GM23338 (cell line): ENCODE measurements at regions not wholly inside any gene's neighbourhood (a gene's known extent, or its start where the extent isn't known, plus 50 kb on each side); places are given as distances from the start of the nearest gene placed in this dataset.

Experiments used
- ATAC-seq: fragments of 200-7000 bp; cut with Tn5 transposase; 3 replicates; pipeline ENCODE4 v1.9.1; 2020
- DNase-seq: peaks from one replicate; pipeline ENCODE4 v3.0.0-alpha.2; 2015; ENCODE audit warnings: low spot score
- H2AFZ ChIP-seq: fragments of 200-600 bp; sonication (generic); 2 replicates; pipeline ENCODE4 v1.8.0; 2016; ENCODE audit warnings: antibody characterized with exemption, mild to moderate bottlenecking, moderate library complexity
- H3F3A ChIP-seq: fragments of 200-600 bp; sonication (generic); replicated peaks from 2 replicates; pipeline ENCODE4 v1.8.0; 2017; ENCODE audit warnings: antibody characterized with exemption, mixed run types, low read depth
- H3K27ac ChIP-seq: fragments of 200-600 bp; sonication (generic); 2 replicates; pipeline ENCODE4 v1.6.1; 2016; ENCODE audit warnings: low read depth
- H3K27me3 ChIP-seq: fragments of 200-600 bp; sonication (generic); 2 replicates; pipeline ENCODE4 v1.8.0; 2016; ENCODE audit warnings: mild to moderate bottlenecking, mixed run types, moderate library complexity; ENCODE audit not compliant: insufficient read depth
- H3K36me3 ChIP-seq: fragments of 200-600 bp; sonication (generic); 2 replicates; pipeline ENCODE4 v1.8.0; 2016; ENCODE audit warnings: mild to moderate bottlenecking; ENCODE audit not compliant: insufficient read depth
- H3K4me1 ChIP-seq: fragments of 200-600 bp; sonication (generic); 2 replicates; pipeline ENCODE4 v1.8.0; 2016; ENCODE audit warnings: mild to moderate bottlenecking, moderate library complexity; ENCODE audit not compliant: insufficient read depth
- H3K4me2 ChIP-seq: fragments of 200-600 bp; sonication (generic); 2 replicates; pipeline ENCODE4 v1.7.1; 2017; ENCODE audit warnings: mixed run types
- H3K4me3 ChIP-seq: fragments of 200-600 bp; sonication (generic); 2 replicates; pipeline ENCODE4 v1.6.1; 2016; ENCODE audit warnings: mixed run types
- H3K79me2 ChIP-seq: fragments of 200-600 bp; sonication (generic); replicated peaks from 2 replicates; pipeline ENCODE4 v1.8.0; 2017; ENCODE audit warnings: mild to moderate bottlenecking; ENCODE audit not compliant: insufficient read depth
- H3K9me2 ChIP-seq: fragments of 200-600 bp; sonication (generic); 2 replicates; pipeline ENCODE4 v1.8.0; 2017; ENCODE audit not compliant: insufficient read depth
- H4K20me1 ChIP-seq: fragments of 200-600 bp; sonication (generic); replicated peaks from 2 replicates; pipeline ENCODE4 v1.8.0; 2017; ENCODE audit warnings: mild to moderate bottlenecking; ENCODE audit not compliant: insufficient read depth
- H3K27ac Mint-ChIP-seq: 2 replicates; pipeline ENCODE4 v1.8.0; 2020; ENCODE audit warnings: inconsistent platforms, mild to moderate bottlenecking, moderate library complexity, mixed read lengths
- H3K27me3 Mint-ChIP-seq: 3 replicates; pipeline ENCODE4 v1.8.0; 2022; ENCODE audit warnings: low read depth, mild to moderate bottlenecking, moderate library complexity, mixed read lengths, inconsistent platforms; ENCODE audit not compliant: insufficient read depth, poor library complexity
- H3K36me3 Mint-ChIP-seq: 3 replicates; pipeline ENCODE4 v1.8.0; 2021; ENCODE audit warnings: low read depth, mild to moderate bottlenecking, inconsistent platforms, moderate library complexity, mixed read lengths
- H3K4me1 Mint-ChIP-seq: 3 replicates; pipeline ENCODE4 v1.8.0; 2020; ENCODE audit warnings: mild to moderate bottlenecking, inconsistent platforms, mixed read lengths
- H3K4me3 Mint-ChIP-seq: 3 replicates; pipeline ENCODE4 v1.8.0; 2021; ENCODE audit warnings: moderate library complexity, mild to moderate bottlenecking, inconsistent platforms, mixed read lengths
- H3K9me3 Mint-ChIP-seq: 3 replicates; pipeline ENCODE4 v1.8.0; 2020; ENCODE audit warnings: moderate library complexity, mild to moderate bottlenecking, inconsistent platforms, mixed read lengths
- CREB1 ChIP-seq: fragments of 250-450 bp; sonication (Bioruptor Pico); IDR thresholded peaks from 2 replicates; pipeline ENCODE4 v1.5.0; 2020; ENCODE audit warnings: low read depth, mild to moderate bottlenecking, moderate library complexity
- CTCF ChIP-seq, 2 experiments: fragments of 200-600 bp in 1 of 2; sonication (generic) in 1 of 2; conservative IDR thresholded peaks; 2 replicates each; pipeline versions ENCODE4 v1.5.1 to v1.6.1; 2016 to 2017; ENCODE audit warnings: antibody characterized with exemption in 2 of 2, low read depth in 2 of 2, mild to moderate bottlenecking in 2 of 2, moderate library complexity in 1 of 2
- ETS1 ChIP-seq: IDR thresholded peaks from 2 replicates; pipeline ENCODE4 v1.6.1; 2016; ENCODE audit warnings: antibody characterized with exemption
- EZH2 ChIP-seq: fragments of 200-600 bp; sonication (generic); IDR thresholded peaks from one replicate; pipeline ENCODE4 v1.8.0; 2017; ENCODE audit warnings: antibody characterized with exemption, mild to moderate bottlenecking, low read depth; ENCODE audit not compliant: unreplicated experiment
- EZH2phosphoT487 ChIP-seq: fragments of 200-600 bp; sonication (generic); IDR thresholded peaks from one replicate; pipeline ENCODE4 v1.8.1; 2018; ENCODE audit warnings: antibody characterized with exemption; ENCODE audit not compliant: unreplicated experiment
- JUNB ChIP-seq: IDR thresholded peaks from one replicate; pipeline ENCODE4 v1.6.1; 2016; ENCODE audit warnings: antibody characterized with exemption; ENCODE audit not compliant: unreplicated experiment
- NANOG ChIP-seq: IDR thresholded peaks from 2 replicates; pipeline ENCODE4 v1.6.1; 2016; ENCODE audit warnings: antibody characterized with exemption, borderline replicate concordance
- POLR2AphosphoS5 ChIP-seq: IDR thresholded peaks from 2 replicates; pipeline ENCODE4 v1.6.1; 2016; ENCODE audit warnings: antibody characterized with exemption, low read depth
- REST ChIP-seq: IDR thresholded peaks from one replicate; pipeline ENCODE4 v1.6.1; 2018; ENCODE audit warnings: antibody characterized with exemption; ENCODE audit not compliant: unreplicated experiment
- STAT1 ChIP-seq: IDR thresholded peaks from one replicate; pipeline ENCODE4 v1.6.1; 2016; ENCODE audit warnings: antibody characterized with exemption; ENCODE audit not compliant: unreplicated experiment
- ZNF114 ChIP-seq: fragments of 250-450 bp; sonication (Bioruptor Pico); IDR thresholded peaks from 2 replicates; pipeline ENCODE4 v1.5.0; 2020; ENCODE audit warnings: mild to moderate bottlenecking, moderate library complexity
- ZNF462 ChIP-seq: fragments of 250-450 bp; sonication (Bioruptor Pico); IDR thresholded peaks from 2 replicates; pipeline ENCODE4 v1.5.0; 2020; ENCODE audit warnings: mild to moderate bottlenecking, moderate library complexity

GRCh38 chr20:48261398-48261910, 476.2 kb upstream of the SULF2 start:
- no peak for ATAC-seq
- Histone ChIP-seq H3K9me2 (peaks cover 19% of the 10 kb centered on the region; the same call in 1 of the 2 replicates), H3K79me2 (no peaks in the 10 kb centered on the region), H2AFZ (no peak overlapping the region), H3F3A (no peaks in the 10 kb centered on the region), H3K27me3 (no peaks in the 10 kb centered on the region), H3K36me3 (no peaks in the 10 kb centered on the region), H3K4me2 (no peak overlapping the region), H3K27ac (no peak overlapping the region), H3K4me1 (no peaks in the 10 kb centered on the region), H4K20me1 (no peaks in the 10 kb centered on the region), H3K4me3 (no peak overlapping the region)
- peaks cover 3% of the 10 kb centered on the region for H3K27me3 Mint-ChIP-seq
- TF ChIP-seq EZH2 (no peak), POLR2AphosphoS5 (no peak), CREB1 (CRISPR knock-in tag) (no peak), ZNF462 (no peak), ETS1 (no peak), EZH2phosphoT487 (no peak), NANOG (no peak), ZNF114 (no peak), JUNB (no peak), REST (no peak), STAT1 (no peak), CTCF (conservative IDR thresholded peaks at IDR 0.05; ENCODE audit: low read depth in 2 of 2) (no peak)
- no peak for DNase-seq
- peaks cover 5% of the 10 kb centered on the region for H3K9me3 Mint-ChIP-seq
- no peaks in the 10 kb centered on the region for H3K36me3 Mint-ChIP-seq
- peaks cover 8% of the 10 kb centered on the region for H3K4me1 Mint-ChIP-seq
- H3K27ac Mint-ChIP-seq: no peak overlapping the region
- no peak overlapping the region for H3K4me3 Mint-ChIP-seq
